ENCODE measurements at regions not wholly inside any gene's neighbourhood (a gene's known extent, or its start where the extent isn't known, plus 50 kb on each side); places are given as distances from the start of the nearest gene placed in this dataset.

- TF ChIP-seq CTCF (IDR thresholded peaks at IDR 0.05; ENCODE audit: low read depth, low read length), result no peak
Measured at GRCh38 chr12:66976526-66976925, 292.6 kb upstream of the CAND1 start.

GRCh38 chr12:66978802-66979201, 290.4 kb upstream of the CAND1 start:
- no peak overlapping the region for H3K4me3 ChIP-seq (ENCODE audit: low read depth, low read length)
- TF ChIP-seq CTCF (IDR thresholded peaks at IDR 0.05; ENCODE audit: low read depth, low read length), result no peak

More at GRCh38 chr12:66976526-66976925, 292.6 kb upstream of the CAND1 start:
- H3K4me3 ChIP-seq (ENCODE audit: low read depth, low read length), result no peak overlapping the region

GRCh38 chr12:66979251-66979650, 289.9 kb upstream of the CAND1 start:
- no peak for TF ChIP-seq CTCF (IDR thresholded peaks at IDR 0.05; ENCODE audit: low read depth, low read length)
- no peak overlapping the region for H3K4me3 ChIP-seq (ENCODE audit: low read depth, low read length)

- no peak for TF ChIP-seq CTCF (IDR thresholded peaks at IDR 0.05; ENCODE audit: low read depth, low read length)
- no peak overlapping the region for H3K4me3 ChIP-seq (ENCODE audit: low read depth, low read length)
Measured at GRCh38 chr12:66984077-66984476, 285.1 kb upstream of the CAND1 start.

GRCh38 chr12:66984962-66985361, 284.2 kb upstream of the CAND1 start:
- no peak for TF ChIP-seq CTCF (IDR thresholded peaks at IDR 0.05; ENCODE audit: low read depth, low read length)

GRCh38 chr12:66999141-66999540, 270.0 kb upstream of the CAND1 start:
- H3K4me3 ChIP-seq (ENCODE audit: low read depth, low read length), result no peak overlapping the region
- no peak for TF ChIP-seq CTCF (IDR thresholded peaks at IDR 0.05; ENCODE audit: low read depth, low read length)

More at GRCh38 chr12:66984962-66985361, 284.2 kb upstream of the CAND1 start:
- H3K4me3 ChIP-seq (ENCODE audit: low read depth, low read length), result no peak overlapping the region

GRCh38 chr12:67001251-67001650, 267.9 kb upstream of the CAND1 start:
- TF ChIP-seq CTCF (IDR thresholded peaks at IDR 0.05; ENCODE audit: low read depth, low read length), result no peak

More at GRCh38 chr12:67001251-67001650, 267.9 kb upstream of the CAND1 start:
- H3K4me3 ChIP-seq (ENCODE audit: low read depth, low read length), result no peak overlapping the region
